ENCODE measurements at regions not wholly inside any gene's neighbourhood (a gene's known extent, or its start where the extent isn't known, plus 50 kb on each side); places are given as distances from the start of the nearest gene placed in this dataset.

DNA sequence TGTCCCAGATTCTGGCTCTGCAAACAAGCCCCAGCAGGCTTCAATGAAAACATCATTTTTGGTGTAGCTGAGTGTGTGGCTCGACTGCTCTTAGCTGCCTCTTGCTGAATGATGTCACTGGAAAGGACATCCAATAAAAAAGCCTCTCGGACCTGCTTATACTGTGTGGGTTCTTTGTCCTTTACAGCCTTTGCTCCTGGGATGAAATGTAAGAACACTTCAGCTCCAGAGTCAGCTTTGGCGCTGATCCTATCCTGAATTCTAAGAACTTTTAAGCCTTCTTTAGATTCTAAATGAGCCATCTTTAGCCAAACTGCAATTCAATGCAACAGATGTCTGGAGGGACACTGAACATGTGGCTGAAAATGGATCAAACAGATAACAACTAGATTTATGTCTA, 404.6 kb upstream of the C9orf72 start:
- Histone ChIP-seq H3K9me3 (ENCODE audit: control insufficient read depth, low read length) (no peaks in the 10 kb centered on the region), H3K4me1 (ENCODE audit: control insufficient read depth, insufficient read depth, low read length) (peaks cover 2% of the 10 kb centered on the region), H3K27me3 (ENCODE audit: control insufficient read depth, insufficient read depth, low read length, poor library complexity, severe bottlenecking) (peaks cover 96% of the 10 kb centered on the region), H3K9ac (ENCODE audit: extremely low read depth, low read length, poor library complexity, severe bottlenecking) (no peak overlapping the region), H3K4me3 (ENCODE audit: low read length) (no peak overlapping the region), H3K27ac (ENCODE audit: low read depth, low read length) (no peak overlapping the region), H3K36me3 (ENCODE audit: control insufficient read depth, insufficient read depth, low read length) (no peaks in the 10 kb centered on the region)
- Mint-ChIP-seq H3K36me3 (ENCODE audit: low read depth) (no peaks in the 10 kb centered on the region), H3K4me3 (no peak overlapping the region), H3K9me3 (no peaks in the 10 kb centered on the region), H3K27ac (no peak overlapping the region), H3K27me3 (ENCODE audit: insufficient read depth) (peaks cover 98% of the 10 kb centered on the region), H3K4me1 (no peaks in the 10 kb centered on the region)
- no peak for DNase-seq
- TF ChIP-seq CTCF (conservative IDR thresholded peaks at IDR 0.05): no peak
- 81 to 88% methylated on average over 3 of the region's 3 CpGs for WGBS, 2 experiments (ENCODE audit: insufficient coverage in 1 of 2, insufficient read length in 1 of 2)

- no peaks in the 10 kb centered on the region for H3K4me1 ChIP-seq (ENCODE audit: control insufficient read depth, insufficient read depth, low read length)
- peaks cover 91% of the 10 kb centered on the region for H3K27me3 Mint-ChIP-seq (ENCODE audit: insufficient read depth)
- no peak overlapping the region for H3K4me3 ChIP-seq (ENCODE audit: low read length)
- H3K4me1 Mint-ChIP-seq: peaks cover 11% of the 10 kb centered on the region
- no peak overlapping the region for H3K27ac ChIP-seq (ENCODE audit: low read depth, low read length)
- H3K9me3 ChIP-seq (ENCODE audit: control insufficient read depth, low read length): no peaks in the 10 kb centered on the region
- H3K9ac ChIP-seq (ENCODE audit: extremely low read depth, low read length, poor library complexity, severe bottlenecking): no peak overlapping the region
- no peak for TF ChIP-seq CTCF (conservative IDR thresholded peaks at IDR 0.05)
- H3K36me3 Mint-ChIP-seq (ENCODE audit: low read depth): no peaks in the 10 kb centered on the region
- peaks cover 86% of the 10 kb centered on the region for H3K27me3 ChIP-seq (ENCODE audit: control insufficient read depth, insufficient read depth, low read length, poor library complexity, severe bottlenecking)
- H3K27ac Mint-ChIP-seq: no peak overlapping the region
- DNase-seq: no peak
- peaks cover 5% of the 10 kb centered on the region for H3K9me3 Mint-ChIP-seq
- no peaks in the 10 kb centered on the region for H3K36me3 ChIP-seq (ENCODE audit: control insufficient read depth, insufficient read depth, low read length)
- WGBS, 2 experiments (ENCODE audit: insufficient coverage in 1 of 2, insufficient read length in 1 of 2): 88% methylated on average over 1 of the region's 1 CpG; no CpG with 5 or more reads in 1 of the 2 experiments
- no peak overlapping the region for H3K4me3 Mint-ChIP-seq
Observed at GRCh38 chr9:27985714-27986113, 412.4 kb upstream of the C9orf72 start.

DNA sequence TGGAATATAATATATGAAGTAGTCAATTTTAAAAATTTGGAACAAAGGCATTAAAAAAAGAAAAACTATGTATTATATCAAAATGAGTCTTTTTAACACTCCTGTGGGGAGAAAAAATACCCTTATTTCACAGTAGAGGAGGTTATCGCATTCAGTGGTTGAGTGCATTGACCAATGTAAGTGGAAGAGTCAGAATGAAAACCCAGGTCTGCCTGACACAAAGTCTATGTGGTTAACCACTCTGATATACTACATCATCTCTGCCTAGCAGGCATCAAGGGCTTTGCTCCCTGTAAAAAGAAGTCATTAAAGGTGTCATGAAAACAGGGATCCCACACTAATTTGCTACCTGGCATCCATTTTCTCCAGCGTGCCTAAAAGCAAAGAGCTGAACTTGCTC, 417.2 kb upstream of the C9orf72 start:
- Histone ChIP-seq H3K4me3 (ENCODE audit: low read length) (no peak overlapping the region), H3K36me3 (ENCODE audit: control insufficient read depth, insufficient read depth, low read length) (no peaks in the 10 kb centered on the region), H3K4me1 (ENCODE audit: control insufficient read depth, insufficient read depth, low read length) (no peaks in the 10 kb centered on the region), H3K27me3 (ENCODE audit: control insufficient read depth, insufficient read depth, low read length, poor library complexity, severe bottlenecking) (peaks cover 76% of the 10 kb centered on the region), H3K9me3 (ENCODE audit: control insufficient read depth, low read length) (no peaks in the 10 kb centered on the region), H3K9ac (ENCODE audit: extremely low read depth, low read length, poor library complexity, severe bottlenecking) (no peak overlapping the region), H3K27ac (ENCODE audit: low read depth, low read length) (no peak overlapping the region)
- no peak for TF ChIP-seq CTCF (conservative IDR thresholded peaks at IDR 0.05)
- WGBS, 2 experiments (ENCODE audit: insufficient coverage in 1 of 2, insufficient read length in 1 of 2): 75 to 92% methylated on average over 1 to 2 of the region's 2 CpGs
- no peaks in the 10 kb centered on the region for H3K36me3 Mint-ChIP-seq (ENCODE audit: low read depth)
- peaks cover 11% of the 10 kb centered on the region for H3K4me1 Mint-ChIP-seq
- no peak for DNase-seq
- peaks cover 5% of the 10 kb centered on the region for H3K9me3 Mint-ChIP-seq
- H3K27me3 Mint-ChIP-seq (ENCODE audit: insufficient read depth): peaks cover 51% of the 10 kb centered on the region
- no peak overlapping the region for H3K4me3 Mint-ChIP-seq
- no peak overlapping the region for H3K27ac Mint-ChIP-seq
